ENCODE measurements at regions not wholly inside any gene's neighbourhood (a gene's known extent, or its start where the extent isn't known, plus 50 kb on each side); places are given as distances from the start of the nearest gene placed in this dataset.
A peak's percentile ranks its signal among the peaks of the same experiment; 100 is the strongest.

DNA sequence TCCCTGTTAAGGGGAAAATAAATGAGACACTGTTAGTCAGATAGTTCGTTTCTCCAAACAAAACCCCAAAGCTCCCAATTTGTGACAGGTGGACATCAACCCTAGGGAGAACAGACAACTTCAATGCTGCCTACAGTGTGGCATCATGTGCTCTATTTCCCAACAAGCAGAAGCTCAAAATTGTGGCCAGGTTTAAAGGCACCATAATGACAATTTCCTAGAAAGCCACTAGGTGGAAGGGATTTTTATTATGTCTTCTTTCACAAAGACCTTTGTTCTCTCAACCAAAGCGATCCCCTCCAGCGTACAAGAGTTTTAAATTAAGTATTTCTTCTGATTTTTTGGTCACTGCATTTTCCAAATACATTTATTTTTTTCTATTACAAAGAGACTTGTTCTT is 88.0 kb upstream of the MBIP start:
- no peak for DNase-seq

GRCh38 chr14:36405589-36406274 is 85.3 kb upstream of the MBIP start:
- no peak for DNase-seq

- DNase-seq = no peak
These were observed 82.4 kb upstream of the MBIP start for GRCh38 chr14:36402867-36403266.

DNA sequence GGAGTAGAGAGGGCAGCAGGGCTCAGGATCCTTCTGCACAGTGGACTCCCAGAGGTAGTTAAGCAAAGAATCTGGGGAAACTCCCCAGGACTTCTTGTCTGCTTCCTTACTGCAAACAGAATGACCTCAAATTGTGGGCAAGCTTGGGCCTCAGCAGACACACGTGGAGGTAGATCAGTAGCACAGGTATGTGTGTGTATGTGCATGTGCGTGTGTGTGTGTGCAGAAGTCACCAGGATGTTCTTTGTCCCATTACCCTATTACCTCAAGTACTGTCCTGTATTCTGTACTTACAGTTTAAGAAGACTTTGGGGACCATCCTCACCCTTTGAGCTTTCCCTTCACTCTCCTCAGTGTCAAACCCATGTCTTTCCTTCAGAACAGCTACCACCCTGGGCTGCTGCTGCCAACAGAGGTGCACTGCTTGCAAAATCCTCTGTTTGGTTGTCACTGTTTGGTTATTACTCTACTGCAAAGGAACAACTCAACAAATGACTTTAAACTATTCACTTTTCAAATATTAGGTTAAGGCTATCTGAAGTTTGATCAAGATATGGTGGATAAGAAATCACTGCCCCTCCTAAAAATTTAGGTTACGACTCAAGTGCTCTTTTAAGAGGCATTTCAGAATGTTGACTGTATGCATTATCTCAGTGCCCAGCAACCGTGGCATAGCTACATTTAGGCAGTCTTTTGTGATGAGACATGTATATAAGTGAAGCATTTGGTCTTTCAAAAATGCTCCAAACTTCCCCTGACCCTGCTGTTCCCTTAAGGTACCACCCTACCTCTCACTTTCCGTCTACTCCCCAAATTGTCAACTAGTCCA is 78.2 kb upstream of the MBIP start:
- no peak for DNase-seq

DNA sequence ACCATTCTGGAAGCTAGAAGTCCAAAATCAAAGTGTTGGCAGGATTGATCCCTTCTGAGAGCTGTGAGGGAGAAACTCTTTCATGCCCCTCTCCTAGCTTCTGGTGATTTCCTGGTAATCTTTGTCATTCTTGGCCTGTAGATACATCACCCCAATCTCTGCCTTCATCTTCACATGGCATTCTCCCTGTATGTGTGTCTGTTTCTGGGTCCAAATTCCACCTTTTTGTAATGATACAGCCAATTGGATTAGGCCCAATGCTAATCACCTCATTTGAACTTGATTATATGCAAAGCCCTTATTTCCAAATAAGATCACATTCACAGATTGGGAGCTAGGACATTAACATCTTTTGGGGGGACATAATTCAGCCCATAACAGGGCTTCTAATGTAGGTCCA is 76.9 kb upstream of the MBIP start:
- DNase-seq = no peak

DNA sequence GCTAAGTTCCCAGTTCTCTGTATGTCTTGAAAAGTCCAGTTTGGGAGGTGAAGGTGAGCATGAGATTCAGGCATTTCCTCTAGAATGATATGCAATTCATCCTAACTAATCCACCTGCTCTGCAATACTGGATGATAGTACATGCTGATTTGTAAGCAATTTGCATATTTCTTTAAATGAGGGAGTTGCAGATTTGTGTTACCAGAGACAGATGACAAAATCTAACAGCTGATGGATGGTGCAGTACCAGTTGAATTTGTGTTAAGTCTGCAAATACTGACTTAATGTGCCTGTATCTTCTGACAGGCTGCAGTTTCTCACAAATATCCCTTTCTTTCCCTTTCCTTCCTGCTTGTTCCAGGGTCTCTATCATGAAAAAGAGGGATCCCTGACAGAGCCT is 76.4 kb upstream of the MBIP start:
- DNase-seq = no peak

- DNase-seq = no peak
These were observed 74.2 kb upstream of the MBIP start for GRCh38 chr14:36394593-36394992.

GRCh38 chr14:36390718-36391117 is 70.3 kb upstream of the MBIP start:
- DNase-seq = no peak

- no peak for DNase-seq
These were observed 63.5 kb upstream of the MBIP start for GRCh38 chr14:36383767-36384431.

GRCh38 chr14:36373982-36374673 is 53.7 kb upstream of the MBIP start:
- DNase-seq = peak; percentile 54
